ENCODE measurements at regions not wholly inside any gene's neighbourhood (a gene's known extent, or its start where the extent isn't known, plus 50 kb on each side); places are given as distances from the start of the nearest gene placed in this dataset.

- peak; percentile 11 for DNase-seq (ENCODE audit: low read depth)
Observed at GRCh38 chr6:138007014-138007472, 100.2 kb downstream of the PERP start.

- no peak for DNase-seq (ENCODE audit: low read depth)
Observed at GRCh38 chr6:138008791-138009190, 98.4 kb downstream of the PERP start.

- no peak for DNase-seq (ENCODE audit: low read depth)
Observed at GRCh38 chr6:138011413-138011812, 95.8 kb downstream of the PERP start.

- no peak for DNase-seq (ENCODE audit: low read depth)
Observed at GRCh38 chr6:138012682-138013081, 94.5 kb downstream of the PERP start.

GRCh38 chr6:138013959-138014358 is 93.3 kb downstream of the PERP start:
- no peak for DNase-seq (ENCODE audit: low read depth)

- DNase-seq (ENCODE audit: low read depth): no peak
Observed at GRCh38 chr6:138017166-138017757, 90.0 kb downstream of the PERP start.

- no peak for DNase-seq (ENCODE audit: low read depth)
Observed at GRCh38 chr6:138018297-138018696, 88.9 kb downstream of the PERP start.

- DNase-seq (ENCODE audit: low read depth): no peak
Observed at GRCh38 chr6:138025528-138025978, 81.7 kb downstream of the PERP start.

GRCh38 chr6:138026342-138026741 is 80.9 kb downstream of the PERP start:
- DNase-seq (ENCODE audit: low read depth): no peak

- no peak for DNase-seq (ENCODE audit: low read depth)
Observed at GRCh38 chr6:138028893-138029292, 78.3 kb downstream of the PERP start.

- DNase-seq (ENCODE audit: low read depth): no peak
Observed at GRCh38 chr6:138030872-138031271, 76.3 kb downstream of the PERP start.

GRCh38 chr6:138031417-138031816 is 75.8 kb downstream of the PERP start:
- DNase-seq (ENCODE audit: low read depth): no peak

- DNase-seq (ENCODE audit: low read depth): no peak
Observed at GRCh38 chr6:138031850-138032249, 75.4 kb downstream of the PERP start.

- DNase-seq (ENCODE audit: low read depth): no peak
Observed at GRCh38 chr6:138032571-138032970, 74.6 kb downstream of the PERP start.

- DNase-seq (ENCODE audit: low read depth): no peak
Observed at GRCh38 chr6:138034229-138034628, 73.0 kb downstream of the PERP start.

- DNase-seq (ENCODE audit: low read depth): no peak
Observed at GRCh38 chr6:138035070-138035469, 72.1 kb downstream of the PERP start.

GRCh38 chr6:138036111-138036510 is 71.1 kb downstream of the PERP start:
- DNase-seq (ENCODE audit: low read depth): no peak

- DNase-seq (ENCODE audit: low read depth): no peak
Observed at GRCh38 chr6:138037009-138037504, 70.2 kb downstream of the PERP start.

- no peak for DNase-seq (ENCODE audit: low read depth)
Observed at GRCh38 chr6:138038142-138038870, 68.9 kb downstream of the PERP start.

All from activated T-cell treated with anti-CD3 and anti-CD28 coated beads for 48 hours (primary cell).